Trophoblast cell (in vitro differentiated cells and primary cell): ENCODE measurements at regions not wholly inside any gene's neighbourhood (a gene's known extent, or its start where the extent isn't known, plus 50 kb on each side); places are given as distances from the start of the nearest gene placed in this dataset.
"Not testable (repeated sequence)": the region's sequence is repeated elsewhere in the genome, so short reads cannot be mapped to it uniquely, and the experiment has no call there.

Experiments
- DNase-seq, 2 donors: peaks; one replicate each; pipeline ENCODE4 v3.0.0-alpha.2; 2016
- H2AFZ ChIP-seq: 2 replicates; pipeline ENCODE4 v1.6.1; 2013; ENCODE audit warnings: low read length, moderate library complexity, mild to moderate bottlenecking; ENCODE audit not compliant: insufficient read depth, poor library complexity
- H2AK5ac ChIP-seq: 2 replicates; pipeline ENCODE4 v1.6.1; 2013; ENCODE audit warnings: mild to moderate bottlenecking, low read length
- H2BK120ac ChIP-seq: 2 replicates; pipeline ENCODE4 v1.6.1; 2013; ENCODE audit warnings: low read length, mild to moderate bottlenecking, moderate library complexity; ENCODE audit not compliant: insufficient read depth, poor library complexity
- H2BK12ac ChIP-seq: 2 replicates; pipeline ENCODE4 v1.6.1; 2013; ENCODE audit warnings: mild to moderate bottlenecking, low read length, moderate library complexity
- H2BK5ac ChIP-seq: 2 replicates; pipeline ENCODE4 v1.6.1; 2013; ENCODE audit warnings: low read length, low read depth, moderate library complexity, mild to moderate bottlenecking; ENCODE audit not compliant: poor library complexity
- H3K14ac ChIP-seq: 2 replicates; pipeline ENCODE4 v1.6.1; 2013; ENCODE audit warnings: mild to moderate bottlenecking, low read length
- H3K18ac ChIP-seq: 2 replicates; pipeline ENCODE4 v1.6.1; 2013; ENCODE audit warnings: mild to moderate bottlenecking, low read length
- H3K23ac ChIP-seq: 2 replicates; pipeline ENCODE4 v1.6.1; 2013; ENCODE audit warnings: low read length
- H3K27ac ChIP-seq: 2 replicates; pipeline ENCODE4 v1.5.1; 2013; ENCODE audit warnings: low read depth, mild to moderate bottlenecking, inconsistent platforms, low read length, moderate library complexity
- H3K27me3 ChIP-seq: 2 replicates; pipeline ENCODE4 v1.6.1; 2013; ENCODE audit warnings: inconsistent platforms, mild to moderate bottlenecking, low read length, moderate library complexity; ENCODE audit not compliant: insufficient read depth
- H3K36me3 ChIP-seq, 2 experiments: 1 replicate in 1 of 2; 2 replicates in 1 of 2; pipeline ENCODE4 v1.6.1; 2013; ENCODE audit warnings: low read length in 2 of 2, mild to moderate bottlenecking in 2 of 2, moderate library complexity in 1 of 2; ENCODE audit not compliant: insufficient read depth in 2 of 2, control insufficient read depth in 1 of 2
- H3K4ac ChIP-seq: 2 replicates; pipeline ENCODE4 v1.6.1; 2013; ENCODE audit warnings: low read depth, mild to moderate bottlenecking, low read length, moderate library complexity
- H3K4me1 ChIP-seq, 2 experiments: 1 replicate in 1 of 2; 2 replicates in 1 of 2; pipeline ENCODE4 v1.6.1; 2013; ENCODE audit warnings: low read length in 2 of 2, mild to moderate bottlenecking in 2 of 2, moderate library complexity in 1 of 2; ENCODE audit not compliant: insufficient read depth in 2 of 2, control insufficient read depth in 1 of 2
- H3K4me2 ChIP-seq: 2 replicates; pipeline ENCODE4 v1.6.1; 2013; ENCODE audit warnings: inconsistent platforms, mild to moderate bottlenecking, low read length, moderate library complexity
- H3K4me3 ChIP-seq: 2 replicates; pipeline ENCODE4 v1.5.1; 2013; ENCODE audit warnings: mild to moderate bottlenecking, low read depth, low read length, inconsistent platforms
- H3K79me1 ChIP-seq: one replicate; pipeline ENCODE4 v1.6.1; 2013; ENCODE audit warnings: low read length
- H3K79me2 ChIP-seq: 2 replicates; pipeline ENCODE4 v1.6.1; 2013; ENCODE audit warnings: low read length, mild to moderate bottlenecking; ENCODE audit not compliant: control insufficient read depth, insufficient read depth, poor library complexity
- H3K9ac ChIP-seq: 2 replicates; pipeline ENCODE4 v1.6.1; 2013; ENCODE audit warnings: mild to moderate bottlenecking, low read length
- H3K9me3 ChIP-seq: 2 replicates; pipeline ENCODE4 v1.6.1; 2013; ENCODE audit warnings: low read depth, mild to moderate bottlenecking, control low read depth, inconsistent platforms, low read length; ENCODE audit not compliant: insufficient read depth
- H4K12ac ChIP-seq: 2 replicates; pipeline ENCODE4 v1.6.1; 2013; ENCODE audit warnings: low read depth, mild to moderate bottlenecking, low read length, moderate library complexity
- H4K8ac ChIP-seq: 2 replicates; pipeline ENCODE4 v1.6.1; 2013; ENCODE audit warnings: low read depth, mild to moderate bottlenecking, low read length, moderate library complexity
- H4K91ac ChIP-seq: one replicate; pipeline ENCODE4 v1.6.1; 2013; ENCODE audit warnings: low read depth, mild to moderate bottlenecking, low read length, moderate library complexity
- WGBS: extraction: QIAGEN DNeasy Blood & Tissue Kit; methylation state at CpG from one replicate; pipeline ENCODE4 v1.1.7; 2013; ENCODE audit warnings: missing lambda C conversion rate; ENCODE audit not compliant: insufficient read length, insufficient coverage; ENCODE audit errors: extremely low coverage; 5-methylcytosine and 5-hydroxymethylcytosine counted together

- no peak overlapping the region for H3K9ac ChIP-seq
- no peak overlapping the region for H3K23ac ChIP-seq
- no peaks in the 10 kb centered on the region for H3K4me1 ChIP-seq
- H3K18ac ChIP-seq: no peak overlapping the region
- no peak overlapping the region for H4K8ac ChIP-seq
- no peaks in the 10 kb centered on the region for H3K9me3 ChIP-seq
- no peaks in the 10 kb centered on the region for H3K27me3 ChIP-seq
- H2BK5ac ChIP-seq: no peak overlapping the region
- no peak overlapping the region for H4K91ac ChIP-seq
- no peak overlapping the region for H4K12ac ChIP-seq
- WGBS: no CpG with 5 or more reads among the region's 5 CpGs
- no peak overlapping the region for H3K4me3 ChIP-seq
- H3K79me2 ChIP-seq: no peaks in the 10 kb centered on the region
- H2BK120ac ChIP-seq: no peak overlapping the region
- no peak overlapping the region for H2BK12ac ChIP-seq
- H3K4ac ChIP-seq: no peak overlapping the region
- H3K79me1 ChIP-seq: no peaks in the 10 kb centered on the region
- H3K4me2 ChIP-seq: no peak overlapping the region
- H3K36me3 ChIP-seq: no peaks in the 10 kb centered on the region
- H3K14ac ChIP-seq: no peak overlapping the region
- no peak overlapping the region for H2AFZ ChIP-seq
- no peak overlapping the region for H2AK5ac ChIP-seq
- H3K27ac ChIP-seq: no peak overlapping the region
- no peak for DNase-seq
Observed at GRCh38 chr7:116365797-116366196, 133.7 kb upstream of the CAV2 start.

GRCh38 chr7:116367171-116367813 lies 132.2 kb upstream of the CAV2 start:
- no peaks in the 10 kb centered on the region for H3K79me1 ChIP-seq
- H3K4me3 ChIP-seq: no peak overlapping the region
- no peak overlapping the region for H3K23ac ChIP-seq
- no peaks in the 10 kb centered on the region for H3K79me2 ChIP-seq
- no CpG with 5 or more reads among the region's 4 CpGs for WGBS
- H2AK5ac ChIP-seq: no peak overlapping the region
- no peaks in the 10 kb centered on the region for H3K27me3 ChIP-seq
- no peak overlapping the region for H3K14ac ChIP-seq
- H3K4me2 ChIP-seq: no peak overlapping the region
- H4K8ac ChIP-seq: no peak overlapping the region
- no peak overlapping the region for H2BK5ac ChIP-seq
- H4K12ac ChIP-seq: no peak overlapping the region
- H3K4ac ChIP-seq: no peak overlapping the region
- no peak overlapping the region for H4K91ac ChIP-seq
- H3K9me3 ChIP-seq: peaks cover 9% of the 10 kb centered on the region
- H3K27ac ChIP-seq: no peak overlapping the region
- DNase-seq: peak in 1 of 2 donors; percentile 10
- no peak overlapping the region for H2BK12ac ChIP-seq
- no peaks in the 10 kb centered on the region for H3K4me1 ChIP-seq
- H3K36me3 ChIP-seq: no peaks in the 10 kb centered on the region
- H3K18ac ChIP-seq: no peak overlapping the region
- no peak overlapping the region for H2BK120ac ChIP-seq
- no peak overlapping the region for H2AFZ ChIP-seq
- no peak overlapping the region for H3K9ac ChIP-seq

- no peak overlapping the region for H2BK120ac ChIP-seq
- no peak overlapping the region for H2AFZ ChIP-seq
- no CpG with 5 or more reads among the region's 2 CpGs for WGBS
- H2AK5ac ChIP-seq: no peak overlapping the region
- H4K8ac ChIP-seq: no peak overlapping the region
- no peak overlapping the region for H3K27ac ChIP-seq
- no peak overlapping the region for H2BK5ac ChIP-seq
- H4K91ac ChIP-seq: no peak overlapping the region
- H3K36me3 ChIP-seq: no peaks in the 10 kb centered on the region
- no peak overlapping the region for H3K4me2 ChIP-seq
- no peaks in the 10 kb centered on the region for H3K79me1 ChIP-seq
- H3K14ac ChIP-seq: no peak overlapping the region
- DNase-seq: no peak
- no peaks in the 10 kb centered on the region for H3K4me1 ChIP-seq
- H4K12ac ChIP-seq: no peak overlapping the region
- H3K27me3 ChIP-seq: no peaks in the 10 kb centered on the region
- H3K23ac ChIP-seq: no peak overlapping the region
- H3K9me3 ChIP-seq: peaks cover 9% of the 10 kb centered on the region
- no peak overlapping the region for H2BK12ac ChIP-seq
- no peak overlapping the region for H3K4ac ChIP-seq
- H3K18ac ChIP-seq: no peak overlapping the region
- H3K4me3 ChIP-seq: no peak overlapping the region
- no peaks in the 10 kb centered on the region for H3K79me2 ChIP-seq
- no peak overlapping the region for H3K9ac ChIP-seq
Observed at GRCh38 chr7:116368965-116369364, 130.6 kb upstream of the CAV2 start.

GRCh38 chr7:116371536-116371935 lies 128.0 kb upstream of the CAV2 start:
- not testable (repeated sequence) for H3K27me3 ChIP-seq, H2AFZ ChIP-seq, H3K4me2 ChIP-seq, H3K14ac ChIP-seq, H2AK5ac ChIP-seq, H3K79me1 ChIP-seq, H2BK5ac ChIP-seq, H4K91ac ChIP-seq, H2BK120ac ChIP-seq, H3K9me3 ChIP-seq, H3K79me2 ChIP-seq, H4K12ac ChIP-seq, H3K23ac ChIP-seq, H4K8ac ChIP-seq, H3K4me1 ChIP-seq, DNase-seq, H3K9ac ChIP-seq, H3K4me3 ChIP-seq, H3K4ac ChIP-seq, H3K36me3 ChIP-seq, H3K18ac ChIP-seq, H3K27ac ChIP-seq, H2BK12ac ChIP-seq
- no CpG with 5 or more reads among the region's 7 CpGs for WGBS
